ENCODE measurements at regions not wholly inside any gene's neighbourhood (a gene's known extent, or its start where the extent isn't known, plus 50 kb on each side); places are given as distances from the start of the nearest gene placed in this dataset.

GRCh38 chr3:104796556-104796955, 570.2 kb upstream of the ALCAM start:
- TF ChIP-seq, protein P1, sequence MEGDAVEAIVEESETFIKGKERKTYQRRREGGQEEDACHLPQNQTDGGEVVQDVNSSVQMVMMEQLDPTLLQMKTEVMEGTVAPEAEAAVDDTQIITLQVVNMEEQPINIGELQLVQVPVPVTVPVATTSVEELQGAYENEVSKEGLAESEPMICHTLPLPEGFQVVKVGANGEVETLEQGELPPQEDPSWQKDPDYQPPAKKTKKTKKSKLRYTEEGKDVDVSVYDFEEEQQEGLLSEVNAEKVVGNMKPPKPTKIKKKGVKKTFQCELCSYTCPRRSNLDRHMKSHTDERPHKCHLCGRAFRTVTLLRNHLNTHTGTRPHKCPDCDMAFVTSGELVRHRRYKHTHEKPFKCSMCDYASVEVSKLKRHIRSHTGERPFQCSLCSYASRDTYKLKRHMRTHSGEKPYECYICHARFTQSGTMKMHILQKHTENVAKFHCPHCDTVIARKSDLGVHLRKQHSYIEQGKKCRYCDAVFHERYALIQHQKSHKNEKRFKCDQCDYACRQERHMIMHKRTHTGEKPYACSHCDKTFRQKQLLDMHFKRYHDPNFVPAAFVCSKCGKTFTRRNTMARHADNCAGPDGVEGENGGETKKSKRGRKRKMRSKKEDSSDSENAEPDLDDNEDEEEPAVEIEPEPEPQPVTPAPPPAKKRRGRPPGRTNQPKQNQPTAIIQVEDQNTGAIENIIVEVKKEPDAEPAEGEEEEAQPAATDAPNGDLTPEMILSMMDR (IDR thresholded peaks at IDR 0.05) = no peak
- TF ChIP-seq POLR2A (IDR thresholded peaks at IDR 0.05) = no peak
